ENCODE measurements at regions not wholly inside any gene's neighbourhood (a gene's known extent, or its start where the extent isn't known, plus 50 kb on each side); places are given as distances from the start of the nearest gene placed in this dataset.
A peak's percentile ranks its signal among the peaks of the same experiment; 100 is the strongest.

DNA sequence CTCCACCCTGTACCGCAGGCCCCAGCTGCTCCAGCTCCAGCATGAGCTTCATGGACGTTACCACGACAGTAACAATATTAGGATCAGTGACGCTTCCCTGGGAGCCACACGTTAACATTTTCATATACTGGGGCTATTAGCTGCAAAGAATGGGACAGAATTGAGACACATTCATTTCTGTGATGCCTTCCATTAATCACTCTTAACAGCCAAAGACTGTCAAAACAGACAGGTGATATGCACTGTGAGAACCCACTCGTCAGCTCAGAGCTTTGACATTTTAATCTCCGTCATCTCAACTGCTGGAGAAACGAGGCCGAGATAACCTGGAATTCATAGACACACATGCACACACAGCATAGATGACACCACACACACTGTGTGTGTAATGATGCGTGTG, 408.4 kb upstream of the SHH start (continued):
- TF ChIP-seq, protein P1, sequence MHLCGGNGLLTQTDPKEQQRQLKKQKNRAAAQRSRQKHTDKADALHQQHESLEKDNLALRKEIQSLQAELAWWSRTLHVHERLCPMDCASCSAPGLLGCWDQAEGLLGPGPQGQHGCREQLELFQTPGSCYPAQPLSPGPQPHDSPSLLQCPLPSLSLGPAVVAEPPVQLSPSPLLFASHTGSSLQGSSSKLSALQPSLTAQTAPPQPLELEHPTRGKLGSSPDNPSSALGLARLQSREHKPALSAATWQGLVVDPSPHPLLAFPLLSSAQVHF (CRISPR knock-in tag; IDR thresholded peaks at IDR 0.05) = no peak
- TF ChIP-seq NKX3-1 (CRISPR knock-in tag; IDR thresholded peaks at IDR 0.05) = no peak
- TF ChIP-seq, protein P2, sequence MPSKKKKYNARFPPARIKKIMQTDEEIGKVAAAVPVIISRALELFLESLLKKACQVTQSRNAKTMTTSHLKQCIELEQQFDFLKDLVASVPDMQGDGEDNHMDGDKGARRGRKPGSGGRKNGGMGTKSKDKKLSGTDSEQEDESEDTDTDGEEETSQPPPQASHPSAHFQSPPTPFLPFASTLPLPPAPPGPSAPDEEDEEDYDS (CRISPR knock-in tag; IDR thresholded peaks at IDR 0.05) = no peak
- TF ChIP-seq ZNF124 (CRISPR knock-in tag; IDR thresholded peaks at IDR 0.05) = no peak
- TF ChIP-seq, protein P3, sequence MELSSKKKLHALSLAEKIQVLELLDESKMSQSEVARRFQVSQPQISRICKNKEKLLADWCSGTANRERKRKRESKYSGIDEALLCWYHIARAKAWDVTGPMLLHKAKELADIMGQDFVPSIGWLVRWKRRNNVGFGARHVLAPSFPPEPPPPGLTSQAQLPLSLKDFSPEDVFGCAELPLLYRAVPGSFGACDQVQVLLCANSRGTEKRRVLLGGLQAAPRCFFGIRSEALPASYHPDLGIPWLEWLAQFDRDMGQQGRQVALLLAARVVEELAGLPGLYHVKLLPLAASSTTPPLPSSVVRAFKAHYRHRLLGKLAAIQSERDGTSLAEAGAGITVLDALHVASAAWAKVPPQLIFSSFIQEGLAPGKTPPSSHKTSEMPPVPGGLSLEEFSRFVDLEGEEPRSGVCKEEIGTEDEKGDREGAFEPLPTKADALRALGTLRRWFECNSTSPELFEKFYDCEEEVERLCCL (CRISPR knock-in tag; IDR thresholded peaks at IDR 0.05; ENCODE audit: borderline replicate concordance) = no peak
- TF ChIP-seq ZNF577 (CRISPR knock-in tag; IDR thresholded peaks at IDR 0.05; ENCODE audit: borderline replicate concordance, low read depth) = no peak
- TF ChIP-seq ISL2 (CRISPR knock-in tag; IDR thresholded peaks at IDR 0.05) = no peak
- TF ChIP-seq ZNF460 (CRISPR knock-in tag; IDR thresholded peaks at IDR 0.05; ENCODE audit: borderline replicate concordance) = no peak

DNA sequence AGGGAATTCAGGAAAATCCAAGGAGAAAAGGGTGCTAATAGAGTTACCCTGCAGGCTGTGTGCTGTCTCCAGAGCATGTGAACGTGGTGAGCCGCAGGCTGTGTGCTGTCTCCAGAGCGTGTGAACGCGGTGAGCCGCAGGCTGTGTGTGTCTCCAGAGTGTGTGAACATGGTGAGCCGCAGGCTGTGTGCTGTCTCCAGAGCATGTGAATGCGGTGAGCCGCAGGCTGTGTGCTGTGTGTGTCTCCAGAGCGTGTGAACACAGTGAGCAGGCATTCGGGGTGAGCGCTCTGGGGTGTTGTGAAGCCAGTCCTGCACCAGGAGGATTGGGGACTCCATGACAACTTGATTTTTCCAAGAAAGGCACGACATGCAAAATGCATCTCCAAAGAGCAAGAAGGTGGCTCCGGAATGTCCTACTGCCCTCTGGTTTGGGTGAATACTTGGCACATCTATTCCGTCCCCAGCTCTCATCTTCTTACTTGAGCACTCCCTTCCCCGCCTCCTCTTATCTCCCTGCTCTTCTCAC, 407.9 kb upstream of the SHH start:
- Histone ChIP-seq H3K4me2 (ENCODE audit: low read depth, low read length) (no peak overlapping the region), H4K20me1 (ENCODE audit: insufficient read depth, low read length) (no peaks in the 10 kb centered on the region), H3K27me3 (ENCODE audit: control insufficient read depth in 1 of 2, insufficient read depth in 2 of 2, low read length in 2 of 2) (peaks cover 9 to 69% of the 10 kb centered on the region in 2 experiments), H3K9ac (ENCODE audit: insufficient read depth, low read depth, low read length) (no peak overlapping the region), H3K4me3 (replicated peaks in 1 of 3; ENCODE audit: insufficient read depth in 1 of 3, low read depth in 2 of 3, low read length in 3 of 3) (no peak overlapping the region), H3K4me1 (ENCODE audit: insufficient read depth, low read length) (peaks cover 13% of the 10 kb centered on the region), H3K27ac (ENCODE audit: extremely low read length, insufficient read depth, low read length) (no peak overlapping the region), H3K9me3 (ENCODE audit: low read length) (peaks cover 4% of the 10 kb centered on the region; the same call in 1 of the 2 replicates), H2AFZ (ENCODE audit: low read length) (no peak overlapping the region), H3K79me2 (ENCODE audit: insufficient read depth, low read length) (no peaks in the 10 kb centered on the region), H3K36me3 (replicated peaks in 1 of 2; ENCODE audit: control insufficient read depth in 1 of 2, insufficient read depth in 2 of 2, low read length in 2 of 2) (no peaks in the 10 kb centered on the region)
- intact Hi-C loops (cut with micrococcal nuclease; ENCODE audit: unreplicated experiment) = no loop called here
- CTCF ChIA-PET (ENCODE audit: low intra/inter-chr PET ratio, low total read pairs) = no interaction called here
- FAIRE-seq (no peak), DNase-seq (ENCODE audit: low spot score) (no peak), ATAC-seq (peak; percentile 55)
- WGBS (ENCODE audit: low lambda C conversion rate) = 45% methylated on average over 5 of the region's 16 CpGs
- TF ChIP-seq ZNF629 (CRISPR knock-in tag; conservative IDR thresholded peaks at IDR 0.05) (no peak), RCOR2 (CRISPR knock-in tag; IDR thresholded peaks at IDR 0.05) (no peak), U2AF2 (IDR thresholded peaks at IDR 0.05; ENCODE audit: low read depth, low read length) (no peak), ZNF367 (CRISPR knock-in tag; IDR thresholded peaks at IDR 0.05; ENCODE audit: borderline replicate concordance) (no peak), PHF5A (CRISPR knock-in tag; IDR thresholded peaks at IDR 0.05; ENCODE audit: low read depth, unreplicated experiment) (no peak), SP140L (CRISPR knock-in tag; IDR thresholded peaks at IDR 0.05; ENCODE audit: borderline replicate concordance) (no peak), MBD4 (IDR thresholded peaks at IDR 0.05; ENCODE audit: borderline replicate concordance, low read length) (no peak)
- in situ Hi-C loops (cut with HindIII; ENCODE audit: extremely low pct_ligation_motif_present, low pct_unique_long_range_greater_than_20kb) = no loop called here
- POLR2A ChIA-PET = no interaction called here
- no TSS peak for BruUV-seq (replicated peaks)

Data from HepG2 (cell line).